Superior temporal gyrus (tissue), 1 donor: ENCODE measurements at regions not wholly inside any gene's neighbourhood (a gene's known extent, or its start where the extent isn't known, plus 50 kb on each side); places are given as distances from the start of the nearest gene placed in this dataset.

Source experiments
- DNase-seq: peaks from one replicate; pipeline ENCODE4 v3.0.0-alpha.2; 2016; ENCODE audit errors: extremely low spot score

DNA sequence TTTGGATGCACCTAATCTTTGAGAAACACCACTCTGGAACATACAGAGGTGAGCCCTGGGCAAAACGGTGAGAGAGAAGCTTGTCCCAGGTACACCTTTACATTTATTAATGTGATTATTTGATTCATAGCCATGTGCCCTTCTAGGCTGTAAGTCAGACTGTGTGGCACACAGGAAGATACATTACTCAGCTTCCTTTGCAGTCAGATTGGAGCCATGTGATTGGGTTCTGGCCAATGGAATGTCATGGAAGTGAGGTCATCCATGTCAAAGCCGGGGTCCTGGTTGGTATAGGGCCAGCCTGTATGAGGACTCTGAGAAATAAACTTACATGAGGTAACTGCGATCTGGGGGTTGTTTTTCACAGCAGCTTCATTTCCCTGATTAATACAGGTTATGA, 106.8 kb upstream of the CD180 start:
- DNase-seq: no peak

GRCh38 chr5:67301285-67301903, 104.8 kb upstream of the CD180 start:
- DNase-seq: peak; percentile 38

GRCh38 chr5:67300326-67300725, 103.7 kb upstream of the CD180 start:
- no peak for DNase-seq

DNA sequence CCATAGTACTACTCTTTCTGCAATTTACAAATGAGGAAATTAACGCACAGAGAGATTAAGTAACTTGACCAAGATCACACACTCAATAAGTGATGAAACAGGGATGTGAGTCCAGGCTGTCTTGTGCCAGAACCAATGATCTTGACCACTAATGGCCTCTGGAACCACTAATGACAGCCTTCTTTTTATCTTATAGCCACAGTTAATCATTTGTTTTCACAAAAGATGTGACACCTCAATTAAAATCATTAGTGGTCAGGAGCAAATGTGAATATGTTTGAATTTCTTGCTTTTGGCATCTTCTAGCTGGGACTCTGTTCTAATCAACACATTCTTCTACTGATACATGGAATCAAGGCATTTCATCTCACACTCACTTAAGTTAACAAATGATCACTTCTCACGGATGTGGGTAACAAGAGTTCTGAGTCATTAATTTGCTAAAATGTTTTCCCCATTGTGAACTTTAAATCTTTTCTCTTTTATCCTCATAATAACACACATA, 102.7 kb upstream of the CD180 start:
- DNase-seq: no peak

DNA sequence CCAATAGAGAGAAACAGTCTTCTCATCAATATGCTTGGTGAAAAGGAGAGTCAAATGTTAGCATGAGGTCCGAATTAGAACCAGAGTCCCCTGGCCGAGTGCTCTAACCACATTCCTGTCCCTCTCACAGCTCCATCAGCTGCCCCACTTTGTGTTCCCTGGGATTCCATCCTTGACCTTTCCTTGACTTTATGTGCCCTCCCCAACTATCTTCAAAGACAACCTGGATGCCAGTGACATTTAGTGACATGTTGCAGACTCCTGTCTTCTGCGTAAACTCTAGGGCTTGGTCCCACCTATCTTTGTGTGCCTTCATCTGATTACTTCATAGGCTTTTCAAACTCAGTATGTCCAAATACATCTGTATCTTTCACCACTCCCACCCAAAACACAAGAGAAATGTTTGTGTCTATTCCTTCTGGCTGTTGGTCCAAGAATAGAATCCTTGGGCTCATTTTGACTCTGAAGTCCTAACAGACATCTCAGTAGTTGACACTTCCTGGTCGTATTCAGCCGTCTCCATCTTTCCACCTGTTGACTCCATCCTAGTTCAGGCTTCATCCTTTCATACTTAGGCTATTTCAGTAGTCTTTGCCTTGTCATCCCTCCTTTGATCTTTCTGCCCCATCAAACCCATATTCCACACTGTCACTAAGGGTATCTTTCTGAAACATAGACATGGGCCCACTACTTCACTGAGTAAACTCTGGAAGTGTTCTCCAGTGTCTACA, 101.4 kb upstream of the CD180 start:
- no peak for DNase-seq

DNA sequence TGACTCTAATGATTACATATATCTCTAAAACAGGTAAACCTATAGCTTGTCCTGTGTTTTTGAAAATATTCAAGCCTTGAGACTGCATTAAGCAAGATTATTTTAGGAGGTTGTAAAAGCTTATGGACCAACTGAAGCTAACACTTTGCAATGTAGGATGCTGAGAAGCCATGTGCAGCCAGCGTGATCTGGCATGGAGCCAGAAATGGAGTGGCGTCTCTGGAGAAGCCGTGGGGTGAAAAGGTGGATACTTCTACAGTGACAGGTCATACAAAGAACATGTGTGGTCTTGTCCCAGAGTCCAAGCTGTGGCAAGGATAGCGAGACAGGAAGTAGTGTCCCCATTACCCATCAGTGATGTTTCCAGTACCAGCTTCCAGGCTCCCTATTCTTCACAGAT, 100.8 kb upstream of the CD180 start:
- DNase-seq: no peak

DNA sequence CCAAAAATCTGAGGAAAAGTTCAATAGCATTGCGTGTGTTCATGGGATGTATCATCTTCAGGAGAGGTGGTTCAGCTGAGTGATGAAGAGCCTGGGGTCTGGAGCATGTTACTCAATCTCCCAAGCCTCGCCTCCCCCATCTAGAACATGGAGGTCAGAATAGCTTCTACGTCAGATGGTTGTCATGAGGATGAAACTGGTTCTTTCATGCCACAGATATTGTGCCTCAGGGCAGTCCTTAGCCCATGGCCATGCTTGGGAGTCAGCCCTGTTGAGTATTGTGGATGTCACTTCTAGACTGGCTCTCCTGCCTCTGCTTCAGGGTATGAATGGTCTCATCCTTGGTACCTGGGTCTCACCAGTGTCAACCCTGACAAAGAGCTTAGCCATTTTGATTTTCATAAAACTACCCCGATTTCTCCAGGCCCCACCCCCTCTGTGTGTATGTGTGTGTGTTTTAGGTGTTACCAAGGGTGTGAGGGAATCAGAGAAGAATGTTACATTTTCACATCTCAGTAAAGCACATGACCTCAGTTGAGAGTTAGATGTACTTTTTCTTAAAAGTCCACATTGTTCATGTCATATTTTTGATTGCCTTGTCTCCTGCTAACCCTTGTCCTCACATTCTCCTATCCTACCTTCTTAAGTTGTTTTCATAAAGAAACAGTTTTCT, 97.8 kb upstream of the CD180 start:
- DNase-seq: no peak

DNA sequence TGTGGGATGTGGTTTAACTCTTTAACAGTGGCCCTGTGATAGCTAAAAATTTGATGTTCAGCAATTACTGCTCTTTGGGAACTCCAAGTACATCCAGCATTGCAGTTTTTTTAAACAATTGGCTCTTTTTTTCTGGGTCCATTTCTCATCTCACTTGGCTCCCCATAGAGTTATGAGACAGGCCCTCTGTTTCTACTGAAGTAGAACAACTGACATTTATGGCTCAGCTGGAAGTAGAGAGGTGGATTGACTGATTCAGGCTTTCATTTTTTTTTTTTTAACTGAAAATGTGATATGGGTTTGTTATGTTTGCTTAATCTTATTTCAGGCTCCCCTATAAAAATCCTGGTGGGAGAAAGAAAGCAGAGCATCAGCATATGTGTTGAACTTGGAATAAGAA, 96.6 kb upstream of the CD180 start:
- DNase-seq: peak; percentile 84

GRCh38 chr5:67292201-67292940, 95.8 kb upstream of the CD180 start:
- peak; percentile 70 for DNase-seq

- peak; percentile 93 for DNase-seq
Measured at GRCh38 chr5:67291671-67292070, 95.1 kb upstream of the CD180 start.

DNA sequence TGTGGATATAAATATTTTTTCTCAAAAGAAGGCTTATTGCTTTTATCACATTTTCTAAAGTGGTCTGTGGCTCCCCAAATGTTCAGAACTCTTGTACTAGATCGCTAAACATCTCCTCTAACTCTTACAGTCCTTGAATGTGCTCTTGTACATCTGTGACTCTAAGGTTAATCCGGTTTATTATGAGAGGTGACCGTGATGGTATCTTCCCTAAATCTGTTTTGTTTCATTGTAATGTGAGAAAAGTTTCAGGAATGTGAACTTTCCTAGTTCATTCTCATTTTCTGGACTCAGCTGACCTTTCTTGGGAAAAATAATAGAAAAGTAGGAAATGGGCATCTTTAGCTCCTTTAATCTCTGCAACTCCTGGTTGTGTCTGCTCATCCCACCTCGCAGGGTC, 94.5 kb upstream of the CD180 start:
- DNase-seq: peak; percentile 61

DNA sequence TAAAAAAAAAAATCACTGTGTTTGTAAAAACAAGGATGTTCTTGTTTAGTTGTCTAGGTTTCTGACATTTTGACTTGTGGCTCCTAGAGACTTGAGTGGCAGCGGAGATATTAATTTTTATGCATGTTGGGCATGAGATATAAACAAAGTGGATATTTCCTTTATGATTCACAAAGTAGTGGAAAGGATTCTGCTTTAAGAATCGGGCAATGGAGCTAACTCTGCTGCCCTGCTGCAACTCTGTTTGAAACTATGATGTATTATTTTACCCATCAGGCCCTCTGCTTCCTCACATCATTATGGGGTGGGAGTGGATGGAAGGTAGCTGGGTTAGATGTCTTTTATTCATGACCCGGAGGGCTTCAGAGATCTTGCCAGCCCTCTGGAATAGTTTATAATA, 94.1 kb upstream of the CD180 start:
- peak; percentile 54 for DNase-seq

- DNase-seq: peak; percentile 41
Measured at GRCh38 chr5:67289763-67290521, 93.3 kb upstream of the CD180 start.

DNA sequence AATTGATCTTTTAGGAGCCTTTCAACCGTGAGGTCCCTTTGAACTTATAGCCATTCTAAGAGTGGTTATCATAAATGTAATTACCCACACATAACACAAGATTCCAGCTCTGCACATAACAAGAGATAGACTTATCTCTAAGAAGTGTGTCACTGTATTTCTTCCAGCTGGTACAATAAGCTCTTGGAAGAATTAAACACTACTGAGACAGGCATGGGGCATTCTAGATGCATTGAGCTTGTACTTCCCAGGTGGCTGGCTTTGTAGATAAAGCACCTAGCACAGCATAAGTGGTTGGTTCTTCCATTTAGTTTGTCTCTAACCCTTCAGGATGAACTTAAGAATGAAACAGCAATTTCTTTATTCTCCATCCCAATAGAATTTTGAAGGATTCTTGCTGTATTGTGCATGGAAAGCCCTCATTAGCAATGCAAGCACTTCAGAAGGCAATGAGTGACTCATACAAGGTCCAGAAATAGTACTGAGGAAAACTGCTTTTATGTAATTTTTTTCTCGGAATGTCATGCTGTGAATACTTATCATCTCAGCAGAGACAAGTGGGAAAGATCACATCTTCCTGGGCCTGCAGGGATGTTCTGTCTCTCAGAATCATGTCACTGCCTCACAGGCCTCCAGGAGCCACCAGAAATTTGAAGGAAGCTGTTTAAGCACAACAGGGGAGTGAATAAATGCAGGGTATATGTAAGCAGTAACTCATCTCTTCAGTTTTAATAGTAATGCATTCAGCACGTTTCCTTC, 91.1 kb upstream of the CD180 start:
- DNase-seq: peak; percentile 86

GRCh38 chr5:67286006-67286405, 89.4 kb upstream of the CD180 start:
- peak; percentile 36 for DNase-seq

- no peak for DNase-seq
Measured at GRCh38 chr5:67283988-67284487, 87.4 kb upstream of the CD180 start.

DNA sequence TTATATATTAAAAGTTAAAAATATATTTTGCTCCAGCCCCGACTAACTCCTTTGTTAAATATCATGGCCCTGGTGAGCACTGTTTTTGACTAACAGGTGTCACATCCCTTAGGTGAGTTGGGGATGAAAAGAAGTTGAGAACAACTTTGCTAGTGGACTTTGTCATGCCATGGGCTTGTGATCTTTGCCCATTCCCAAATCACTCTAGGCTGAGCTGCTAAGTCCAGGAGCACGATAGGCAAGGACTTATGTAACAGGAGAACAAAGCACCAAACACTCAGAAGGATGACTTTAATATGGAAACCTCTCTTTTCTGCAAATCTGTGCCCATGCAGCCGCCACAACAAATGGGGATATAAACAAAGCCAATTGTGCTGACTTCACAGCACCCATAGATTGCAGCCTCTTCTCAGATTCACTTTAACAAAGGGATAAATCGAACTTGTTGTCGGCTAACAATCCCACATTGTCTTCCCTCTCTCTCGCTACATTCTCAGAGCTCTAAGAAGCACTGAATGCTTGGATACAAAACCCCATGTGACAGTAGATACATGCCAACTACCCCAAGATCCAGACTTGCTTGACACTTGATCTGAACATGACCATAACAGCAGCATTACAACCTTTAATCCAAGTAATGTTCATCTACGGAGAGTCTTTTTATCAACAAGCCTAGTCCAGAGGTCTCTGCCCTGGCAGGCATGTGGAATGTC, 86.8 kb upstream of the CD180 start:
- DNase-seq: peak; percentile 98

DNA sequence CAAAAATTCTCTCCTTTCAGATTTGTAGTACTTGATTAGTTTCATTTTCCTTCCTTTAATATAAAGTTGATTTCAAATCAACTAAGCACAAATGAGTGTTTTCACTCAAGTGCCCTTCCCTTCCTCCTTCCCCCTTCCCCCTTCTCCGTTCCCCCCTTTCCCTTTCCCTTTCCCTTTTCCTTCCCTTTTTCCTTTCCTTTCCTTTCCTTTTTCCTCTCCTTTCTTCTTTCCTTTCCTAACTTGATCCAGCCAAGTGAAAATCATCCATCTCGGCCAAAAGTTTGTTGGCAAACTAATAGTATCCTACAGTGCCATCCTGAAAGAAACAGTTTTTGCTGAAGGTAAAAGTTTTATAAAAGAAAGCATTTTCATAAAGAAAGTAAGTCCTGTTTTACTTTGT, 85.3 kb upstream of the CD180 start:
- no peak for DNase-seq

- no peak for DNase-seq
Measured at GRCh38 chr5:67273689-67274356, 77.2 kb upstream of the CD180 start.
